SK-N-DZ (cell line): ENCODE measurements at regions not wholly inside any gene's neighbourhood (a gene's known extent, or its start where the extent isn't known, plus 50 kb on each side); places are given as distances from the start of the nearest gene placed in this dataset.
A peak's percentile ranks its signal among the peaks of the same experiment; 100 is the strongest.

Experiments
- DNase-seq: peaks from one replicate; pipeline ENCODE4 v3.0.0-alpha.2; 2015; ENCODE audit warnings: low spot score

GRCh38 chr18:23077493-23078256, 57.6 kb upstream of the CABLES1 start:
- peak; percentile 24 for DNase-seq

DNA sequence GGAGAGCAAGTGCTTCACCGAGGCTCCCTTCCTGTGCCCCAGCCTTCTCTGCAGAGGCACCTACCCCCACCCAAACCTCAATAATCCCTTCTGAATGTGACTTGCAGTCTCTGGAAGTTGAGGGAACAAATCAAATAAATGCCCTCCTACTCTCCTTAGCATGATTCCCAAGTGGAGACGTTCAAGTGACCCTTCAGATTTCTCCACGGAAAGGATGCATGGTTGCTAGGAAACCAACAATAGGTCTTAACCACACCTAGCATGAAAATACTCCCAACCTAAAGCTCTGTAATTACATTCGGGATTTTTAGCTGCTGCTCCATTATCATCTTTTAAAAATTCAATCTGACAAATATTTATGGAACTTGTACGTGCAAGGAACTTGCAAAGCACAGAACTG, 50.2 kb upstream of the CABLES1 start:
- no peak for DNase-seq
